Osteocyte (in vitro differentiated cells): ENCODE measurements at regions not wholly inside any gene's neighbourhood (a gene's known extent, or its start where the extent isn't known, plus 50 kb on each side); places are given as distances from the start of the nearest gene placed in this dataset.

Experiments used
- DNase-seq: peaks from one replicate; pipeline ENCODE4 v3.0.0; 2021; ENCODE audit warnings: mixed read lengths; ENCODE audit not compliant: unreplicated experiment; ENCODE audit errors: extremely low spot score
- H3K27ac Mint-ChIP-seq: one replicate; pipeline ENCODE4 v1.8.0; 2021; ENCODE audit warnings: mild to moderate bottlenecking, mixed read lengths; ENCODE audit not compliant: unreplicated experiment
- H3K27me3 Mint-ChIP-seq: one replicate; pipeline ENCODE4 v1.8.0; 2021; ENCODE audit warnings: mixed read lengths; ENCODE audit not compliant: unreplicated experiment
- H3K36me3 Mint-ChIP-seq: one replicate; pipeline ENCODE4 v1.8.0; 2021; ENCODE audit warnings: mixed read lengths; ENCODE audit not compliant: unreplicated experiment
- H3K4me1 Mint-ChIP-seq: one replicate; pipeline ENCODE4 v1.8.0; 2021; ENCODE audit warnings: mixed read lengths; ENCODE audit not compliant: unreplicated experiment
- H3K4me3 Mint-ChIP-seq: one replicate; pipeline ENCODE4 v1.8.0; 2021; ENCODE audit warnings: mild to moderate bottlenecking, moderate library complexity, mixed read lengths; ENCODE audit not compliant: unreplicated experiment
- H3K9me3 Mint-ChIP-seq: one replicate; pipeline ENCODE4 v1.8.0; 2021; ENCODE audit warnings: mixed read lengths; ENCODE audit not compliant: unreplicated experiment
- CTCF ChIP-seq: fragments of 200-600 bp; sonication (generic); IDR thresholded peaks from 2 replicates; pipeline ENCODE4 v1.5.0; 2021; ENCODE audit warnings: antibody characterized with exemption, mild to moderate bottlenecking, moderate library complexity

- Mint-ChIP-seq H3K27me3 (no peaks in the 10 kb centered on the region), H3K36me3 (no peaks in the 10 kb centered on the region), H3K27ac (peak overlapping the region; percentile 92), H3K4me3 (no peak overlapping the region), H3K4me1 (peaks cover 79% of the 10 kb centered on the region), H3K9me3 (no peaks in the 10 kb centered on the region)
- DNase-seq = no peak
- no peak for TF ChIP-seq CTCF
These were observed 275.3 kb downstream of the ALDH8A1 start for GRCh38 chr6:134674562-134674961.

GRCh38 chr6:134669485-134669884 is 280.4 kb downstream of the ALDH8A1 start:
- H3K27ac Mint-ChIP-seq = peak overlapping the region; percentile 76
- DNase-seq = no peak
- H3K4me3 Mint-ChIP-seq = no peak overlapping the region
- no peaks in the 10 kb centered on the region for H3K9me3 Mint-ChIP-seq
- no peaks in the 10 kb centered on the region for H3K36me3 Mint-ChIP-seq
- peaks cover 75% of the 10 kb centered on the region for H3K4me1 Mint-ChIP-seq
- H3K27me3 Mint-ChIP-seq = no peaks in the 10 kb centered on the region
- no peak for TF ChIP-seq CTCF

- H3K27ac Mint-ChIP-seq = peak overlapping the region; percentile 90
- H3K4me1 Mint-ChIP-seq = peaks cover 78% of the 10 kb centered on the region
- H3K36me3 Mint-ChIP-seq = no peaks in the 10 kb centered on the region
- H3K9me3 Mint-ChIP-seq = no peaks in the 10 kb centered on the region
- no peak for TF ChIP-seq CTCF
- H3K4me3 Mint-ChIP-seq = no peak overlapping the region
- no peak for DNase-seq
- H3K27me3 Mint-ChIP-seq = no peaks in the 10 kb centered on the region
These were observed 282.8 kb downstream of the ALDH8A1 start for GRCh38 chr6:134667111-134667510.

GRCh38 chr6:134666125-134666524 is 283.8 kb downstream of the ALDH8A1 start:
- no peaks in the 10 kb centered on the region for H3K36me3 Mint-ChIP-seq
- H3K27ac Mint-ChIP-seq = peak overlapping the region; percentile 90
- no peak overlapping the region for H3K4me3 Mint-ChIP-seq
- no peaks in the 10 kb centered on the region for H3K9me3 Mint-ChIP-seq
- H3K4me1 Mint-ChIP-seq = peaks cover 74% of the 10 kb centered on the region
- DNase-seq = no peak
- H3K27me3 Mint-ChIP-seq = no peaks in the 10 kb centered on the region
- TF ChIP-seq CTCF = no peak

GRCh38 chr6:134665029-134665723 is 284.7 kb downstream of the ALDH8A1 start:
- H3K4me1 Mint-ChIP-seq = peaks cover 78% of the 10 kb centered on the region
- no peak for DNase-seq
- peak overlapping the region; percentile 95 for H3K27ac Mint-ChIP-seq
- H3K27me3 Mint-ChIP-seq = no peaks in the 10 kb centered on the region
- no peak for TF ChIP-seq CTCF
- H3K9me3 Mint-ChIP-seq = no peaks in the 10 kb centered on the region
- no peaks in the 10 kb centered on the region for H3K36me3 Mint-ChIP-seq
- H3K4me3 Mint-ChIP-seq = no peak overlapping the region
